IPS-NIHi7 (cell line): ENCODE measurements at regions not wholly inside any gene's neighbourhood (a gene's known extent, or its start where the extent isn't known, plus 50 kb on each side); places are given as distances from the start of the nearest gene placed in this dataset.

ENCODE experiments used
- DNase-seq: peaks from one replicate; pipeline ENCODE4 v3.0.0; 2012; ENCODE audit warnings: mixed read lengths; ENCODE audit errors: extremely low spot score

DNA sequence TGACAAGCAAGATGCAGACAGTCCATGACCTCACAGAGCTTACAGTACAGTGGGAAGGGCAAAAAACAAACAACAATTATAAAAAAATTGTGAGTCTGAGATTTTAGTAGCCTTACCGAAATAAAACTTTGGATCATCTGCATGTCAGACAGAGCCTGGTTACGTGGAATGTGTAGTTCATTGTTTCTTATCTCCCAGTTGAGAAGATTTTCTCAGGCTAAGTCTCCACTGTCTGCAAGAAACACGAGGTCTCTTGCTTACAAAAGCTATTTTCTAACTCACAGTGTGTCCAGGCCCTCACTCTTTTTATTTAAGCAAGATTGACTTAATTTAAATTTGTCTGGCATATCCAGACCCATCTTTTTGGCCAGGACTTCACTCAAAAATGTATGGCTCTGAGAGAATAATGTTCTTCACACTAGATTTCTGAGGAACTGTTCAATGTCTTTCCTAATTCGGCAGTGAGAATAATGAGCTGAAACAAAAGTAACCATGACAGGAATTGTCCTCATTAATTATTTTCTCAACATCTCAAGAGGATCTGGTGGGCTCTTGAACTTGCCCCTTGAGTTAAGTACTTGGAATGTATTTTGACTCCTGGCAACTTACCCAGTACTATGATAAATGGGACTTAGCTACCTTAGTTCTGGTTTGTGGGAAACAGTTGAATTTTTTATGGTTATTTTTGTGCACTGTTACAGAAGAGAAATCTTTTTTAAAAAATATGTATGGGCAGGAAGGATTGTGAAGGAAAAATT, 265.1 kb upstream of the COL8A1 start:
- DNase-seq: no peak

DNA sequence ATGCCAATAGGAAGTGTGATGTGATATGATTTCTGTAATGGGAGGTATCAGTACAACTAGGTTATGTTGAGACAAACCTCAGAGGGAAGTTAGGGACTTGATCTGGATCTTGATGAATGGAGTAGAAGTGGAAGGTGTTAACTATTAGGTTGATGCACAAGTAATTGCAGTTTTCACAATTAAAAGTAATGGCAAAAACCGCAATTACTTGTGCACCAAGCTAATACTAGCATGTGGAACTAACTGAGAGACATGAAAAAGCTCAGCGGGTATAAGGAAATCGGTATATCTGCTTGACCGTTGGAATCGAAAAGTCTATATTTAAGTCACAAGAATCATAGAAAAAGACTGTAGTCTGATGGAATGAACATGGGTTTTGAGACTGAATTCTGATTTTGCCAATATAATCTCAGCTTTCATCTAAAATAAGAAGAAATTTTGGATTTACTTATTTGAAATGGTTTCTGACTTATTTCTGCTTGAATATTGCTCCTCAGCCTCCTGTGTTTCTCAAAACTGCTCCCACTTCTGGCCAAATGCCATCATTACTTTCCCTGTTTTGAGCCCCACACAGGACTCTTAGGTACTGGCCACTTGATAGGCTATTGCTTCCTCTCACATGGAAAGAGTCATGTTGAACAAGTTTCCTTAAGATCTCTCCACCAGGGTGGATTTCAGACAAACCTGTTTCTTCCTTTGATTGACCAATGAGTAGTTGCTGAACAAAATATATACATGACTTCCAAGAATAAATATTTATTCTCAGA, 271.5 kb upstream of the COL8A1 start:
- peak; percentile 49 for DNase-seq

DNA sequence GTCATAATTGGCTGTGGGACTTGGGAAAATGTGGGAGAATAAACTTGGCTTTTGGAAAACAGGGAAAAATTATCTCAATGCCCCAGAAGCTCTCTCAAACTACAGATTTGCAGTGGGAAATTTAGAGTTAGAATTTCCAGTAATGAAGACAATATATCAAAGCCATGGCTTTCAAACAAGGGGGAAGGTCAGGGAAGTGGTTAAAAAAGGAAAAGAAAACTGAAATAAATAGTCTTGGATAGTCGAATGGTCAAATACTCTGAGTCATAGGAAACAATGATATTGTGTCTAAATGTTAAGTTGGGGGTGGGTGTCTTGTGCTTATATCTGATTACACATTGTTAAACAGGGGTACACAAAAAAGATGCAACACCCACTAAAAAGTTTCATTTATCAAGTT, 272.4 kb upstream of the COL8A1 start:
- no peak for DNase-seq

DNA sequence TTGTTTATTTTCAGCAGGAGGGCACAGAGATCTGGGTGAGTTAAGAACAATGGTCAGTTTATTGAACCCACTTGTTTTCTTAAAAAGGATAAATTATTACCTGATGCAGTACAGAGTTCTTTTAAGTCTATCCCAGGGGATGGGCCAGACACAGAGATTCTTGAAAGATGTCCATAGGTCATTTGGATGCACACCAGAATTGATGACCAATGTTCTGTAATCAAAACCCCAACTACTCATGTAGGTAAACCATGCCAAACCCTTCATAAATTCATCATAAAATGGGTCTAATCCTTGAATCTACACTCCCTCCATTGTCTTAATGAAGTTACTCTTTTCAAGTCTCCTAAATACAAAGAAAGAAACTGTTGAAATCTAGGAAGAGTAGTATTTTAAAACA, 273.0 kb upstream of the COL8A1 start:
- no peak for DNase-seq

DNA sequence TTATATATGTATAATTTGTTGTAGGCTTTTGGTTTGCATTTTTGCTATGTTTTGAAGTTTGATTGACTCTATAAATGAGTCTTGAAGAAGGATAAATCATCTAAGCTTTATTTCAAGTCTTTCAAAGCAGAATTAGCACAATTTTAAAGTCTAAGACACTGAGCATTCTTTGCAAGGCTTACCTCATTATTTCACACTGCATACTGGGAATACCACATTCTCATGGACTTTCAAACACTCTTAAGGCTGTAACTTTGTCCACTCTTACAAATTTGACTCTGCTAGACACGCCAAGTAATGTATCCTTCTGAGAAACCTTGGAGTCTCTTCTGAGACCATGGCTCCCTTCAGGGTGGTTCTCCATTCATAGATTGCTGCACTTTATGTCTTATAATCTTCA, 281.3 kb upstream of the COL8A1 start:
- no peak for DNase-seq

DNA sequence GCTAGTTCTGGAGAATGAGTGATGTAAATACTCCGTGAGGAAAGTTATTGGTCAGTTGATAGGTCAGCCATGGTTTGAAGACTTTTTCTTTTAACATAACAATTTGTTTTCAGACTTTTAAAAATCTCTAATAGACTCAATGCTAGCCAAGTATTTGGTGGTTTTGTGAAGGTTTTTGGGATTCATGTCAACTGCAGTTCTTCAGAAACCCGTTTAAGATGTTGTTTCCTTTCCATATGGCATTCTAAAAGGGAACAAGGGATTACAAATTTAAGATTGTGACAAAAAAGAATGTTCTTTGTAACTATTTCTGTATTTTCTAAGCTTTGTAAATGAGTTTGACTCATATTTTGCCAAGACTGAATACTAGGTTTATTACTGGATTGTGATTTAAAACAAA, 281.7 kb upstream of the COL8A1 start:
- DNase-seq: no peak

DNA sequence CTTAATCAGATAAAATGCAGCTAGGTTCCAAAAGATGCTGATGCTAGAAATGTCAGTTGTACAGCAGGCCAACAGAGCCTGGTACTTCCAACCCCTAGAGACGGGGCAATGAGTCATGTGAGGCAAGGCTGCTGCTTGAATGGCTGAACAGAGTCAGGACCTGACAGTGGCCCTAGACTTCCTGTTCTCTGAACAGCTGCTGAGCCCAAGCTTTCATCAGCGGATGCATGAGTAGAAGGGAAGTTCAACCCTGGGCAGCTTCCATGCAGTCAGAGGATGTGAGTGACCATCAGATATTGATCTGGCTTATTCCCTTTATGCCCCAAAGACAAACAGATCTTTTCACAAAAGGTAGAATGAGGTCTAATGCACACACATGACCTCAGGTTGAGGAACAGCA, 282.9 kb upstream of the COL8A1 start:
- no peak for DNase-seq

DNA sequence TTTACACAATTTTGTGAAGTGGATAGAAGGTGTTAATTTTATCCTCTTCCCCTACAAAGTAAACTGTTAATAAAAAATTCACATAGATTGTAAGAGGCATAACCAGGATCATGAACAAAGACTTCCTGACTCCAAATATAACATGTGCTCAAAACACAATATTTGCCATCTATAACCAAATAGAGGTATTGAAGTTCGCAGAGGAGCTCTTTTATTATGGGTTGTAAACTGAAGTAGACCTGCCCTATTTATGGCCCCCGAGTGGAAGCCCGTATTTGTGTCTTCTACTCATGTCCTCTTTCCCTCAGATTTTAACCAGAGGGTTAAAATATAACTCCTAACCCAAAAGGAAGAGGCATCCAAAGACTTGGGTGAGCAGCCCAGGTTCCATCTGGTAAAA, 285.6 kb upstream of the COL8A1 start:
- DNase-seq: no peak

DNA sequence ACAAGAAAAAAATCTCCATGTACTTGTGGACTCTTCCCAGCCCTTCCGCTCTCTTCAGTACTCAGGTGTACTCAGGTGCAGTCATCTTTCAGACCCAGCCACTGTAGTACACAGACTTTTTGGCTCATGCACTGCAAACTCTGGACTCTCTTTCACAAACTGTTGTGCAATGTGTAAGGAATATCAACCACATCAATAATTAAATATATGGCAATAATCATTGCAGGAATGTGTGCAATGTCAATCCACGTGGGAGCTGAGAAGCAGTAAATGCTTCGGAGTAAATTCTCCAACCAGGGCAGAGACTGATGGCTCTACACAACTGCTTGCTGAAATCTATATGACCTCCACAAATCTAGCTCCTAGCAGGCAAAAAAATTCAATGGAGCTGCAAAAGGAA, 287.3 kb upstream of the COL8A1 start:
- no peak for DNase-seq

DNA sequence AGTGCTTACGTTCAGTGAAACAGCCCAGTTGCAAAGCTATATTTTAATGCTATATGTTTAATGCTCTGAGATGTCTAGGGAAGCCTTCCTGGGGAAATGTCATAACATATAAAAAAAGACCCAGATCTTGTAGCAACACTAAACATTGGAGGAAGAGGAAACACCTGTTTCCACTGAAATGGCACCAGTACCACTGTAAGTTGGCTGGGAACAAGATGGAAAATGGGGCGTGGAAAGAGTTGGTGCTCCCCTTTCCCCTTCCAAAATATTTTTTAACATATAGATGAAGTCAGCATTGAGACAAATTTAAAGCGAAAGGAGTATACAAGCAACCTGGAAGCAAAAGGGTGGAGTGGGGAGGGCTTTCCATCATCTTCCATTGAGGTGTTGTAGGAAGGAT, 289.9 kb upstream of the COL8A1 start:
- no peak for DNase-seq

DNA sequence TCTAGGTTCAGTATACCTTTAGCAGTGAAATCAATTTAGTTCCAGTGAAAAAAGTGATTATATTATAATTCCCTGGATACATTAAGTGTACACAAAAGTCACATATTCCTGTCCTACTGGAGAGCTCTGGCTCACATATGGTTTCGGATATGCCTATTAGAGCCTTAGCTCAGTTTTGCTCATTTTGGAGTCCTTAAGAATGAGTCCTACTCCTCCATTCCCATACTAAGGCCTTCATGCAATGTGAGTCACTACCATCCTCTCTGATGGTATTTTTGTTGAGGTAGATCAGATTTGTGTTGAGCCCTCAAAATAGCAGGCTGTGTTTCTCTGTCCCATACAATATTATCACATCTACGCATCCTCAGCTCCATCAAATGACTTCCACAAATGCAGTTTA, 294.2 kb upstream of the COL8A1 start:
- DNase-seq: no peak

DNA sequence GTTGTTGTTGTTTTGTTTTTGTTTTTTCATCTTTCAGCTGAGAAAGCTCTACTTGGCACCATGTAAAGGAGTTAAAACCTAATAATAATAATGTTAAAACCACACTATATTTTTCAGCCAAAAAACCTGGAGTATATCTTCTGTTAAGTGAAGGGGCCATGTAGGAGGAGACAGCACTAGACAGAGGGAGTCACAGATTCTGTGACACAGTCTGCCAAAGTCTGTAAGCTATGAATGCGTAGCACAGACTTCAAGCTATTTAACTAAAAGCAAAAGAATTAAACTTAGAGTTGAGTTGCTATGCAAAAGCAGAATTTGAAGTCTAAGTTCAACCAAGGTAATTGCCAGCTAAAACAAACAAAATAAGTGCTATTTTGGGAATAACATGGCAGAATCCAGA, 296.0 kb upstream of the COL8A1 start:
- no peak for DNase-seq

DNA sequence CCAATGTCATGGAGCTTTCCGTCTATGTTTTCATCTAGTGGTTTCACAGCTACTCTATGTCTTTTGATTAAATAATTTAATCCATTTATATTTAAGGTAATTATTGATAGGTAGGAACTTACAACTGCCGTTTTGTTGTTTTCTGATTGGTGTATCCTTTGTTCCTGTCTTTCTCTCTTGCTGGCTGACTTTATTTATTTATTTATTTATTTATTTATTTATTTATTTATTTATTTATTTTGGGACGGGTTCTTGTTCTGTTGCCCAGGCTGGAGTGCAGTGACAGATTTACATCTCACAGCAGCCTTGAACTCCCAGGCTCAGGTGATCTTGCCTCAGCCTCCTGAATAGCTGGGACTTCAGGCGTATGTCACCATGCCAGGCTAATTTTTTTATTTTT, 299.2 kb upstream of the COL8A1 start:
- no peak for DNase-seq

DNA sequence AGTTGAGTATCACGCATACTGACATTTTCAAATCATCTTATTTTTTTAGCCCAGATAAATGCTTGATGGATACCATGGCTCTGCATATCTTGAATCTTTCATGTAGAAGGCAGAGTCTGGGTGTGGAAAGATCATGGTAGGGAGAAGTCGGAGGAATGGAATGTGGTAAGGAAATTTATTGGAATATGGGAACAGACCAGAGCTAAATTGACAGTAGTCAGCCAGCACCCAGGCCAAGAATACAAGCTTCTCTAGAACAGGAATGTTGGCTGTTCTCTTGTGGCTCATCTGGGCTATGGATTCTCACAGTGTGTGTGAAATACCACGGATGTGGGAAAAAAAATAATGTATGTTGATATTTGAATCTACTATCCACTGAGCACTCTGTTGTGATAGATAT, 305.7 kb upstream of the COL8A1 start:
- no peak for DNase-seq

DNA sequence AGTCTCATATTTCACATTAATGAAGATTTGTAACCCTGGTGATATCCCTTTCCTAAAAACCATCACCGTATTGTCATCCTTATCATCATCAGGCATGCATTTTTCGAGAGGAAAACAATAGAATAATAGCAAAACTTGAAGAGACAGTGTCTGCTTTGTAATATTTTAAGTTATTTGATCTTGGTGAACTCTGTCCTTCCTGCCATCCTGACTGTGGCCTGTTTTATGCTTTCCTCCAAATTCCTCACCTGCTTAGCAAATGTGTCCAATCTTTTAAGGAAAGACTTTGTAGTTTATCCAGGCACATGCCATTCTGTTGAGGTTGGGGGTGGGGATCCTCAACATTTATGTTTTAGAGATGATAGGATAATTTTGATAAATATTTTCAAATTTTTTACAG, 306.1 kb upstream of the COL8A1 start:
- DNase-seq: no peak

DNA sequence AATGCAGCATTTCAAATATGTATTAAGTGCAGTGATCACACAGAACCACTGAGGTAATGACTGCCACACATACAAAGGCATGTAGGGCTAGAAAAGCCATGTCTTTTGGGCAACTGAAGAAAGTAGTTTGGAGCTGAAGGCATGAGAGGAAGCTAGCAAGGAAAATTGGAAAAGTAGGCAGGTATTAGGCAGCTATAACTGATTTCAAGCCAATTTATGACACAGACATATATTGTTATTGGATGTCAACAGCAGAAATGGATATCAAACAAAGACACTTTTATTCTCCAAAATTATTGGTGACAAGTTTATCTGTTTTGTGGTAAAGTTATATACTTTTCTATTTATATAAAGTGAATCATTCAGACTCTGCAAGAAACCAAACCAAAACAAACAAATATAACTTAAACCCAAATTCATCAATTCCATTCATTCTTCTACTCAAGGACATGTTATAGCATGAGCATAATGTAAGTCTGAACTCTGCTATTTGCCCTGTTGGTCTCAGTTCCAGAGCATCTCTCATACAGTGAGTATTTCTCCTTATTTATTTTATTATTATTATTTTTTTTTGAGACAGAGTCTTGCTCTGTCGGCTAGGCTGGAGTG, 307.4 kb upstream of the COL8A1 start:
- DNase-seq: no peak

DNA sequence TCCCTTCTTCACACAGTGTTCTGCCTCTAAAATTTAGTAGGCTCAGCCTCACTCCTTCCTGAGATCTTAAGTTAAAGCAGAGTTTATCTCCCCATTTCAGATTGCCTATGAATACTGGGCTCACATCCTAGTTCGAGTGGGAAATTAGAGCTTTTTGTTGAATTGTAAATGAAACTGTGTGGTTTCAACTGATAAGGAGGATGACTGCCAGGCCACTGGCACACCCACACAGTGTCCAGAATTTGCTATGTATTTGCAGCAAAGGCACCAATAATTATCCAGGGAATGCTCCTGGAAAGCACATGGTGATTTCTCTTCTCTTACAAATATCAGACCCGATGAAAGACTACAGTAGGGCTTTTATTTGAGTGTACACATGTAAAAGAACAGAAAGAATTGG, 308.1 kb upstream of the COL8A1 start:
- no peak for DNase-seq

DNA sequence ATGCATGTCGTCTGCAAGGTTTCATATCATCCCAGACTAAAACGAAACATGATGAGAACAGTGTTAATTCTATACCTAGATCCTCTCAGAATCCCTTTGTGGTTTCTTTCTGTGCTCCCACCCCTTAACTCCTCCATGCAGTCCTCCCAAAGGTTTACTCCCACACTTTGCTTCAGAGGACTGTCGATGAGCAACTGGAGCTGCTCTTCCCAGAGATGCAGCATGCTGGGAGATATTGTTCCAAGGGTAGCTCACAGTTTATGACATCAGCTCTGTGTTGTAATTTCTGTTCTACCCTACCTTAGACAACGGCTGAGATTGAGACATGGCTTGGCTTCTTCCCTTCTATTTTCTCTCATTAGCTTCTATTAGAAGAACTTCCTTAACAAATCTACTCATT, 313.0 kb upstream of the COL8A1 start:
- no peak for DNase-seq

DNA sequence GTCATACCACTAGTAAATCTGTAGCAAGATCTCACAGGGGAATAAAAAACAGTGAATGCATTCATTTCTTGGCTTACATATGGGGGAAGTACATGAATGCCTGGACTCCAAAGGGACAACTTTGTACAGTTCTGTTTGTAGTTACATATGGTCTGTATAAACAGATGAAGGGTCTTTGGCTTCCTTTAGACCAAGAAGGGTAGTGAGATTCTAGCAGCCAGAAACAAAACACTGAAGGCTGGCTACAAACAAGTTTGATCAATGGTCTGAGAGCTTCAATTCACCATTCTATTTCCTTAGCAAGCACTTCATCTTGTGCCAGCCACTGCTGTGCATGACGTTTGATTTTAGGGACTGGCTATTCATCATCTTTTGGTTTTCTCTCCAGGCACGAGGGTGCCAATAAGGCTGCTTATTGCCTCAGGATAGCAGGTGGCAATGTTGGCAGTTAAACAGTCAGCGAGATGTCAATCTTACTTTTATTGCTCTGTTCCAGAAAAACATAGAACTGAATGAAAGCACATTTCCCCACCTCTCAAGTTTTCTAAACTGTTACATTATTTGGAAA, 313.7 kb upstream of the COL8A1 start:
- no peak for DNase-seq

DNA sequence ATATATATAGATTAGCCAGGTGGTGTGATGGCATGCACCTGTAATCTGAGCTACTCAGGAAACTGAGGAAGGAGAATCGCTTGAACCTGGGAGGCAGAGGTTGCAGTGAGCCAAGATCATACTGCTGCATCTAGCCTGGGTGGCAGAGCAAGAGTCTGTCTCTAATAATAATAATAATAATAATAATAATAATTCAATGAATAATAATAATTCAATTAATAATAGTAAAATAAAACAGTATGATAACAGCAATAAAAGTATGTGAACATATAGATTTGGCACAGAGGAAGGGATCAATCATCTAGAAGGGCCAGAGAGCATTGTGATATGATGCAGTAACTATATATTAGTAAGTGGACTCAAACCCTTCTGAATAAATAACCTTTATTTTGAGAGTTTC, 314.5 kb upstream of the COL8A1 start:
- DNase-seq: no peak

DNA sequence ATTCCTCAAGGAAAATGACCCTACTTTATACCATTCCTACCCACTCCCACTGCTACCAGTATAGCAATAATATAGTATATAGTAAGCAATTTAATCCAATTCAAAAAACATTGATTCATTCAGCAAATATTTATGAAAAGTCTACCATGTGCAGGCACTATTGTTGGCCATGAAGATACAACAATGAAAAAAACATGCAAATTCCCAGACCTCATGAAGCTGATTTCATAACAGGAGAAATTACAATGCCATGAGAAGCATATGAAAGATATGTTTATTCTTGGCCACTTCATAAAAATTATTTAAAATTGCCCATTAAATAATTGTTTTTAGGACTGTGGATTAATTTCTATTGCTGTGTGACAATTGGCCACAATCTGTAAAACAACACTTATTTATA, 315.8 kb upstream of the COL8A1 start:
- no peak for DNase-seq

DNA sequence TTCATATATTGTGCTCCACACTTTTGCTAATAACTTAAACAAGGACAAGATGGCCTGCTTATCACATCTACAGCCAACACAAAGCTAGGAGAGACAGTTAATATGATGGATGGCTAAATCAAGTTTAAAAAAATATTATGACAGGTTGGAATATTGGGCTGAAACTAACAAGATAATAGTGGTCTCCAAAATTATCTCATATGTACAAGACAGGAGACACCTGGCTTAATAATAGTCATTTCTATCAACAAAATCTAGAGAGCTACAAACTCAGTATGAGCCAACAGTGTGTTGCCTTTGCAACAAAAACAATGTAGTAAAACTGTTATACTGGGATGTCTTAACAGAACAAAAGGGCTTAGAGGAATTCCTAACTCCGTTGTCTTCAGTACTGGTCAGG, 317.1 kb upstream of the COL8A1 start:
- no peak for DNase-seq

DNA sequence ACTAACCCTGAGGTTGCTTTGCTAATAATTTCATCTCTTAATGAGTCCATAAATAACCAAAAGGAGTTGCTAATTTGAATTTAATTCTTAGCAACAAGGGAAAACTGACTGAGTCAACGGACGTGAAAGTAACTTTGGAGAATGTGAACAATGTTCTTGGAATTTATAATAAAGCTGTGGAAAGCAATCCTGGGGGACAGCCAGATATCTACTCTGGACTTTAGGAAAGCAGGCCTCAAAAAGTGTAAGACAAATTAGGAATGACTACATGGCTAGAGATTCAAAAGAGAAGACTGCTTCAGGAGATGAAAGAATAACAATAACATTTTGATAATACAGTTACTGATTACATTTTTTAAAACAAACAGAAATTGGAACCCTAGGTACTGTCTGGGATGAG, 318.4 kb upstream of the COL8A1 start:
- DNase-seq: no peak
